Peyer's patch (tissue), 4 donors: ENCODE measurements at regions not wholly inside any gene's neighbourhood (a gene's known extent, or its start where the extent isn't known, plus 50 kb on each side); places are given as distances from the start of the nearest gene placed in this dataset.

Experiments
- POLR2A ChIP-seq, 2 donors: fragments of 450-650 bp; IDR thresholded peaks; one replicate each; pipeline ENCODE4 v1.5.1; 2017; ENCODE audit warnings: antibody characterized with exemption in 2 of 2, mild to moderate bottlenecking in 2 of 2, moderate library complexity in 2 of 2
- TF ChIP-seq, protein P1 (sequence below), 6 experiments: fragments of 450-650 bp in 4 of 6; fragments of 200-600 bp in 2 of 6; sonication (generic) in 1 of 6; IDR thresholded peaks; one replicate each; pipeline ENCODE4 v1.5.1; 2017 to 2019; ENCODE audit warnings: antibody characterized with exemption in 6 of 6, mild to moderate bottlenecking in 3 of 6, moderate library complexity in 1 of 6

GRCh38 chr18:2178036-2178435 lies 393.3 kb downstream of the METTL4 start:
- TF ChIP-seq, protein P1, sequence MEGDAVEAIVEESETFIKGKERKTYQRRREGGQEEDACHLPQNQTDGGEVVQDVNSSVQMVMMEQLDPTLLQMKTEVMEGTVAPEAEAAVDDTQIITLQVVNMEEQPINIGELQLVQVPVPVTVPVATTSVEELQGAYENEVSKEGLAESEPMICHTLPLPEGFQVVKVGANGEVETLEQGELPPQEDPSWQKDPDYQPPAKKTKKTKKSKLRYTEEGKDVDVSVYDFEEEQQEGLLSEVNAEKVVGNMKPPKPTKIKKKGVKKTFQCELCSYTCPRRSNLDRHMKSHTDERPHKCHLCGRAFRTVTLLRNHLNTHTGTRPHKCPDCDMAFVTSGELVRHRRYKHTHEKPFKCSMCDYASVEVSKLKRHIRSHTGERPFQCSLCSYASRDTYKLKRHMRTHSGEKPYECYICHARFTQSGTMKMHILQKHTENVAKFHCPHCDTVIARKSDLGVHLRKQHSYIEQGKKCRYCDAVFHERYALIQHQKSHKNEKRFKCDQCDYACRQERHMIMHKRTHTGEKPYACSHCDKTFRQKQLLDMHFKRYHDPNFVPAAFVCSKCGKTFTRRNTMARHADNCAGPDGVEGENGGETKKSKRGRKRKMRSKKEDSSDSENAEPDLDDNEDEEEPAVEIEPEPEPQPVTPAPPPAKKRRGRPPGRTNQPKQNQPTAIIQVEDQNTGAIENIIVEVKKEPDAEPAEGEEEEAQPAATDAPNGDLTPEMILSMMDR (IDR thresholded peaks at IDR 0.05): no peak
- TF ChIP-seq POLR2A (IDR thresholded peaks at IDR 0.05): no peak
